ENCODE measurements at regions not wholly inside any gene's neighbourhood (a gene's known extent, or its start where the extent isn't known, plus 50 kb on each side); places are given as distances from the start of the nearest gene placed in this dataset.
"Not testable (repeated sequence)": the region's sequence is repeated elsewhere in the genome, so short reads cannot be mapped to it uniquely, and the experiment has no call there.

- DNase-seq = no peak
Observed at GRCh38 chr1:41980827-41981653, 62.3 kb upstream of the HIVEP3 start.

- DNase-seq = no peak
Observed at GRCh38 chr1:41978986-41979385, 60.3 kb upstream of the HIVEP3 start.

GRCh38 chr1:41977326-41977725, 58.6 kb upstream of the HIVEP3 start:
- DNase-seq = no peak

- DNase-seq = no peak
Observed at GRCh38 chr1:41976671-41977070, 57.9 kb upstream of the HIVEP3 start.

GRCh38 chr1:41975850-41976569, 57.3 kb upstream of the HIVEP3 start:
- no peak for DNase-seq

GRCh38 chr1:41975121-41975520, 56.4 kb upstream of the HIVEP3 start:
- no peak for DNase-seq

GRCh38 chr1:41968557-41968956, 49.8 kb upstream of the HIVEP3 start:
- not testable (repeated sequence) for DNase-seq
